Keratinocyte (primary cell): ENCODE measurements at regions not wholly inside any gene's neighbourhood (a gene's known extent, or its start where the extent isn't known, plus 50 kb on each side); places are given as distances from the start of the nearest gene placed in this dataset.

Experiments
- EZH2 ChIP-seq: IDR thresholded peaks from one replicate; pipeline ENCODE4 v1.6.1; 2012; ENCODE audit warnings: inconsistent platforms, mild to moderate bottlenecking, low read length, moderate library complexity
- TF ChIP-seq, protein P1 (sequence below), 3 experiments: IDR thresholded peaks in 1 of 3; conservative IDR thresholded peaks in 1 of 3; optimal IDR thresholded peaks in 1 of 3; 2 replicates in 2 of 3; 3 replicates in 1 of 3; pipeline versions ENCODE3 to v1.5.1; 2011; ENCODE audit warnings: low read length in 3 of 3, mild to moderate bottlenecking in 3 of 3, moderate library complexity in 2 of 3, control low read depth in 1 of 3, inconsistent platforms in 1 of 3; ENCODE audit not compliant: insufficient read depth in 2 of 3; ENCODE audit errors: extremely low read depth in 1 of 3

DNA sequence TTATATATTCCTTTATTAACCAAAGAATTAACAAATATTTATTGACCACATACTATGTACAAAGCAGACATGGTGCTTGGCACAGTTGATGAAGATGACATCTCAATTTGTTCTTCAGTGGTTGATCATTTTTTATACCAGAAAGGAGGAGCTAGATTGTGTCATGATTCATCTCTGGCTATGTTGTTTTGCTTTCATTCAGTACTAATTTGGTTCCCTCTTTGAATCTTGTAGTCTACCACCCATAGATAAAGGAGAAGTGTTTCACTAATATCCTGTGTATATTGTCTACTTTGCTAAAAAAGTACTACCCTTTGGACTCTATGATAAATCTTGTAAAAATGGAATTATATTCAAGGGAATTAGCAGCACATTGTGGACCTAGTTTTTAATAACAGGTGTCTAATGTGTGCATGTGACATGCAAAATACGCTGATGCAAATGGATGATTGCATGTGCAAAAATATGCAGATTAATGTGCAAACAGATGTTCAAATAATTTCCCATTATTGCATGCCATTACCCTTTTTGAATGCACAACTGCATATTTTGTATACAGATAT lies 313.2 kb upstream of the ZEB2 start:
- TF ChIP-seq EZH2, result no peak
- TF ChIP-seq, protein P1, sequence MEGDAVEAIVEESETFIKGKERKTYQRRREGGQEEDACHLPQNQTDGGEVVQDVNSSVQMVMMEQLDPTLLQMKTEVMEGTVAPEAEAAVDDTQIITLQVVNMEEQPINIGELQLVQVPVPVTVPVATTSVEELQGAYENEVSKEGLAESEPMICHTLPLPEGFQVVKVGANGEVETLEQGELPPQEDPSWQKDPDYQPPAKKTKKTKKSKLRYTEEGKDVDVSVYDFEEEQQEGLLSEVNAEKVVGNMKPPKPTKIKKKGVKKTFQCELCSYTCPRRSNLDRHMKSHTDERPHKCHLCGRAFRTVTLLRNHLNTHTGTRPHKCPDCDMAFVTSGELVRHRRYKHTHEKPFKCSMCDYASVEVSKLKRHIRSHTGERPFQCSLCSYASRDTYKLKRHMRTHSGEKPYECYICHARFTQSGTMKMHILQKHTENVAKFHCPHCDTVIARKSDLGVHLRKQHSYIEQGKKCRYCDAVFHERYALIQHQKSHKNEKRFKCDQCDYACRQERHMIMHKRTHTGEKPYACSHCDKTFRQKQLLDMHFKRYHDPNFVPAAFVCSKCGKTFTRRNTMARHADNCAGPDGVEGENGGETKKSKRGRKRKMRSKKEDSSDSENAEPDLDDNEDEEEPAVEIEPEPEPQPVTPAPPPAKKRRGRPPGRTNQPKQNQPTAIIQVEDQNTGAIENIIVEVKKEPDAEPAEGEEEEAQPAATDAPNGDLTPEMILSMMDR (optimal IDR thresholded peaks at IDR 0.05 in 1 of 3, IDR thresholded peaks at IDR 0.05 in 1 of 3, conservative IDR thresholded peaks at IDR 0.05 in 1 of 3; ENCODE audit: extremely low read depth in 1 of 3, insufficient read depth in 2 of 3, low read length in 3 of 3), result no peak
